ENCODE measurements at regions not wholly inside any gene's neighbourhood (a gene's known extent, or its start where the extent isn't known, plus 50 kb on each side); places are given as distances from the start of the nearest gene placed in this dataset.

DNA sequence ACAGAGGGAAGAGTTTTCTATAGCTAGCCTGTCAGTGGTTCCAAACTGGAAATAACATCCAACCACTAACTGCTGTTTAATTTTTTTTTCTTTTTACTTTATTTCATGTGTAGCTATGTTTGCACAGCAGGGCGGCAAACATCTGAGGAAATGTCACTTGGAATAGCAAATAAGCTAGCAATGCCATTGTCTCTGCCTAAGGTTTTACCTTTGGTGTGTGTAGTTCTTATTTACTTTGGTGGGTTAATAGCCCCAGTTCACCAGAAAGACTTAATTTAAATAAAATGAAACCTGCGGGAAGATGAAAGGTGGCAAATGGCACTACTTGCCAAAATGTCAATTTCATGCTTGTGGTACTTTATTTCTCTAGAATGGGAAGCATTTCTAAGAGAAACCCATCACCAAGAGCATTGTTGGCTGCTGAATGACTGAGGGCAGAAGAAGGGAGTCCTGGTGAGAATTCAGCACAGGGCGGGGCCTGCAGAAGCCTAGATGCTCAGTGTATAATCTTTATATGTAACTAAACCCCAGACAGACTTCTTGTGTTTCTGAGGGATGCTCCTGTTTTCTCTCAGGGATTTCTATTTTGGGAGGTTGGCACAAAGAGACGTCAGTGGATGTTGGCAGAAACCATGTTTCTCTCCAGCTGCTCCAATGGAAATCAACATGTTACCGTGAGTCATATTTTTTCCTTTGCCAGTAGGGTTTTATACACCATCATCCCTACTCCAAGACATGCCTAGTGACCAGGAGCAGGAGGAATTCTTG is 300.4 kb upstream of the NT5C1B start:
- DNase-seq: no peak

DNA sequence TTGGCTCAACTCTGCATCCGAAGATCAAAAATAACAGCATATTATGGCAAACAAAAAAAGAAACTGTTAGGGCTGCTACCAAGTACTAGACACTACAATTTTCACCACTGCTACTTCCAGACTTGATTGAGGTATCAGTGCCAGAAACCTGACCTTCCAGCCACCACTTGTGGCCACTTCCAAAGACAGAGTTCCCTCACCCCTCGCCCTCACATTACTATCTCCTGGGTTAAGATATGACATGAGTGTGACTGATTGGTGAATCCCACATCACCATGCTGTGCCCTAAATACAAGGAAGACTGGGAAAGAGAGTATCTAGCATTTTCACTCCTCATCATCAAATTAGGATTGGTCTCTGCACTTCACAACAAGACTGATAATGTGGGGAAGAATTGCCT is 296.1 kb upstream of the NT5C1B start:
- DNase-seq: no peak

DNA sequence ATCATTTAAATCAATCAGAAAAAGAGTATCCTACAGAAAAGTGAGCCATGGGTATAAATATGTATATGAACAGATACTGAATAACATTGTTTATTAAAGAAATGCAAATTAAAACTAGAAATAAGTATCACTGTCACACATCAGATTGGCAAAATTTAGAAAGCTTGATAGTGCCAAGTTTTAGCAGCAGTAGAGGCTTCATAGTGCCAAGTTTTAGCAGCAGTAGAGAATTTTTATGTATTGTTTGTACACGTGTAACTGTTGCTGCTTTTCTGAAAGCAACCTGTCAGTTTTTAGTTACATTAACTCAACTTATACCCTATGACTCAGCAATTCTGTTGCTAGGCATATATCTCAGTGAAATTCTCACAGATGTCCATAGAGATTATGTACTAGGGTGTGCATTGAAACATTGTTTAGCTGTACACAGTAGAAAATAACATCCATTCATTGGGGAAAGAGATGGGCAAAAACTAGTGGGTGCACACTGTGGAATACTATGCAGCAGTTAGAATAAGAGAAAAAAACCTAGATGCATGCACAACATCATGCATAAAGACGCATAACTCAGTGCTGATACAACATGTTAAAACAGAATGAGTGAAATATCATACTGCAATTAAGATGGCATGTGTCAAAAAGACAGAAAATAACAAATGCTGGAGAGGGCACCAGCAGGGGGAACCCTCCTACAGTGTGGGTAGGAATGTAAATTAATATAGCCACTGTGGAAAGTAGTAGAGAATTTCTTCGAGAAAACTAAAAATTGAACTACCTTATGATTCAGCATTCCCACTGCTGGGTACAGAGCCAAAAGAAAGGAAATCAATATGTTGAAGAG is 294.5 kb upstream of the NT5C1B start:
- no peak for DNase-seq

DNA sequence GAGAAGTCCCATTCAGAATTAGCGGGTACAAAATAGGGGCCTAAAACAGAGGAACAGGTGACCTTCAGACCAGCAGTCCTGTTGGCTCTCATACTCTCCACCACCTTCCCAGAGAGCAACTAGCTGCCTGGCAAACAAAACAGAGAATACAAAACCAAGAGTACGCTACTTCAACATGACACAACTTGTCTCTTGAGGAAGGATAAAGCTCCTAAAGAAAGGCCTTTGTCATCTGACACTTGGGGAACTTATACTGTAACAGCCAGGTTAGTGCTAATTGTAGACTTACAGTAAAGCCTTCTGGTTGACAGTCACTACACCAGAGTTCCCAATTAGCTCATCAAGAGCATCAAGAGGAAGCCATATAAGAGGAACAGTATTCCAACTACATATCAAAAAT is 282.1 kb upstream of the NT5C1B start:
- no peak for DNase-seq

DNA sequence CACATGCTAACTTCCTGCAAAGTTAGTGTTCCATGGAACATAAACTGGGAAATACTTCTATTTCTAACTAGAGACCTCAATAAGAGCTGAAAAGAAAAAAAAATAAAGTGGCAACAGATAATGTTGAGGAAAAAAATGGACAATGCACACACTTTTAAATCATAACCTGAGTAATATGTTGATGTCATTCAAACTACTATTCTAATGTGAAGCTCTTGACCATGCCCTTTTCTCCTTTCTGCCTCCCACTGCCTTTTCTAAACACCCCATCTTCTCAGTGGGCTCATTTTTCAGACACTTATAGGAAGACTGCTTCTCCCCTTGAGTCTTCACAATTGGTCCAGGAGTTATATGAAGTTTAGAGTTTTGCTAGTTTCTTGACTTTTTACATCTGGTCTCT is 280.9 kb upstream of the NT5C1B start:
- DNase-seq: no peak

DNA sequence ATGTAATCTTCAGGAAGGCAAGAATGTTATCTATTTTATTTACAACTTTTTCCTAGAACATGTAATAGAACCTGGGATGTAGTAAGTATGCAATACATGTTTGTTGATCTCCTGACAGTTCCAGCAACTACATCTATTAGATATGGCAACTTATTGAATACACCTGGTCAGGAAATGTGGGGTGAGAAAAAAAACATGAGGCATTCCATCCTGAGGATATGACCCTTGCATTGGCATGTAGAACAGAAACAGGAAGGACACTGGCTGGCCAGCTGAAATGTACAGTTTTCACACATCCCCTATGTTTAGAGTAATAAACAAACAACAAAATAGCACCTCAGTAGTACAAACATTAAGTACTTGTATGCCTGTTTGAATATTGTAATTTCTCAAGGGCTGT is 272.6 kb upstream of the NT5C1B start:
- DNase-seq: no peak

DNA sequence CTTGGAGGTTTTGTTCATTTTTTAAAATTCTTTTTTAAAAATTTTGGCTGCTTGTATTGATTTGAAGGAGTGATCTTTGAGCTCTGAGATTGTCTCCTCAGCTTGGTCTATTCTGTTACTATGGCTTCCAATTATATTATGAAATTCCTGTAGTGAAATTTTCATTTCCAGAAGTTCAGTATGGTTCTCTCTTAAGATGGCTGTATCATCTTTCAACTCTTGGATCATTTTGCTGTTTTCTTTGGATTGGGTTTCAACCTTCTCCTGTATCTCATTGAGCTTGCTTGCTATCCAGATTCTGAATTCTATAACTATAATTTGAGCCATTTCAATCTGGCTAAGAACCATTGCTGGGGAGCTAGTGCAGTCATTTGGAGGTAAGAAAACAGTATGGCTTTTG is 270.8 kb upstream of the NT5C1B start:
- no peak for DNase-seq

DNA sequence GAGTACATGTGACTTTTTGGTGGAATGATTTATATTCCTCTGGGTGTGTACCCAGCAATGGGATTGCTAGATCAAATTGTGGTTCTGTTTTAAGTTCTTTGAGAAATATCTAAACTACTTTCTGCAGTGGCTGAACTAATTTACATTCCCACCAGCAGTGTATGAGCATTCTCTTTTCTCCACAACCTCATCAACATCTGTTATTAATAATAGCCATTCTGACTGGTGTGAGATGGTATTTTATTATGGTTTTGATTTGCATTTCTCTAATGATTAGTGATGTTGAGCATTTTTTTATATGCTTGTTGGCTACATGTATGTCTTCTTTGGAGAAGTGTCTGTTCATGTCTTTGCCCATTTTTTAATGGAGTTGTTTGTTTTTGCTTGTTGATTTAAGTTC is 267.4 kb upstream of the NT5C1B start:
- DNase-seq: no peak

DNA sequence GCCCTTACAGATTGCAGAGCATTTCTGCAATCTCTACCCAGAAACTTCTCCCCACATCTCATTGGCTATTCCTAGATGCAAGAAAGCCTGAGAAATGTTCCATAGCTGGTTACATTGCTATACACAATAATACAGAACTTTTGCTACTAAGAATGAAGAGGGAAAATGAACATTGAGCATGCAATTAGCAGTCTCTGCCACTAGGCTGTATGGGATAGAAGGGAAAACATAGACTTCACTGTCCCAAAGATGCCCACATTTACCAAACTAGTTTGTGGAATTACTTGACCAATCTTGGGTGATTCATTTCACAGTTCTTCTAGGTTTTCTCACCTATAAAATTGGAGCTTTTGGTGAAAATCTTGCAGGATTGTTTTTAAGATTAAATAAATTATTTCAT is 265.7 kb upstream of the NT5C1B start:
- DNase-seq: no peak

DNA sequence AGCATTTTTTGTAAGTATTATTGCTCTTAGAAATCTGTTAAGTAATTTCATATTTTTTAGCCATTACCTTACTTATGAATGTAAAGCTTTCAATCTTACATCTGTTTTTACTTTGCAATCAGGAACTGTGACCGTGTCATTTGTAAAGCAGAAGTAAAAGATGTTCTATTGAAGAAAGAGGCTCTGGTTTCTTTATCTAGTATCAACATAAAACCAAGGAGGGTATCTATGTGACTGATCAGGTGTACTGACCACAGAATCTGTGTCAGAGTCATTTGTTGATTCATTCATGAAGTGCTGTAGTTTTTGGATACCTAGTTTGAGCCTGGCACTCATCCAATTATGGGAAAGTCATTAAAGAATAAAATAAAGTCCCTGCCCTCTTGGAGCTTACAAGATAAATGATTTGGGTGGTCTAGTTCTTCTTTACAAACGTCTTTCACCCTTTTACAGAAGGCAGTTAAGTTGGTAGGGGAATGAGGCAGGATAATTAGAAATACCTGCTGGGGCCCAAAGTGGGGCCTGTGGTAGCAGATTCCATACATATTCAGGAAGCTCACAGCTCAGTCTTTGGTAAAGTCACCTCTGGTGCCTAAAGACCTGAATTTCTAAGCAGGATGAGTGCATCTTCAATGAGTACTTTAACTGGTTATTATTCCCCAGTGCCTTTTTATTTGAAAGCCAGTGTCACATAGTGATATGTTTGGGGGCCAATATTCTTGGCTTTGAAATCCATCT is 260.6 kb upstream of the NT5C1B start:
- DNase-seq: no peak

DNA sequence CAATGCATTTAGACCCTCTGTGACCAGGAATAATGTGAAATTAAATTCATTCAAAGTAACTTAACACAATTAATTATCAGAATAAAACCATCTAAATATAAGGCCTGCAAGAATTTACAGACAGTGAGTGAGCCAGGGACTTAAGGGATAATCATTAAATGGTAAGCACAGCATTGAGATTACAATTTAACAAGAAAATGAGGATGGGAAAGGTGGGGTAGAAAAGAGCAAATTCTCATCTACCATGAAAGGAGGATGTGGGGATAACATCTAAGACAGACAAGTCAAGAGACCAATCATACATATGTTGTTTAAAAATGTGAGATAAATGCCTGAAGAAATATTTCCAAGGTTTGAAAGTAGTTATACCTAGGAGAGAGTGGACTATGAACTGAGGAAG is 259.3 kb upstream of the NT5C1B start:
- no peak for DNase-seq

DNA sequence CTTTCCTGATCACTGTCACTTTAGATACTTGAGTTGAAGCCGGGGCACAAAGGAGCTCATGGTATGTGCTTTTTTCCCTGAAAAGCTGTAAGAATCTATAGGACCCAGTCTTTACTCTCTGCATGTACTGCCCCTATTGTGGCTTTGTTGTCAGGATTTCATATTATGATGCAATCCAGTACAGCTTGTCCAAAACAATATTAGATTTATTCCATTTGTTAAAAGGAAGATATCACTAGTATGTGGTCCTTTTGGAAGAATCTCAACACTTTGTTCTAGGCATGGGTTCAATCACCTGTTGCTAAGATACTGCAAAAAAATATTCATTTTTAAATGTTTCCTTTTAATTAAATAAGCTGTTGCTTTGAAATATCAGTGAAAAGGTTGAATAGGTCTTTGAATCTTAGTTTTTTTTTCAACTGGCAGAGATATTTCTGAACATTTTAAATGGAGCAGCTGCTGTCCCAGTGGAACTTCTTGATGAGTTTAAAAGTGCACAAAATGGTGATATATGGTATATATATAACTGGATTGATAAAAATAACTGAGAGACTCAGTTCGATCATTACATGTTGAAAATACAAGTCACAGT is 256.6 kb upstream of the NT5C1B start:
- peak; percentile 46 to 47 for DNase-seq

DNA sequence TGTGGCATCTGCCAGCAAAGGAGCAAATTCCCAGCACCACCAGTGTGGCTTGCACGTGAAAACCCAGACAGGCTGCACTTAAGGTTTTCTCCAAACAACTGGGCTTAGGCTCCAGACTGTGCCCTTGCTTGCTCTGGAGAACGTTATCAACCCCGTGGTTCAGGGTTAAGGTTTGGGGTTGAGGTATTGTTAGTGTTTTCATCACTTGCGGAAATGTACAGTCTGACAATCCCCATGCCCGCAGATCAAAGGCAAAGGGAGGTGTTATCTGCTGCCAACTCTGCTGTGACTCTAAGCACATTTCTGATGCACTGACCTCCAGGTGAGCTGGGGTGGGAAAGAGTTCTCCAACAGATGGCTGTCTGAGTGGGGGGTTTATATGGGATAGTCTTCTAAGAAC is 253.5 kb upstream of the NT5C1B start:
- no peak for DNase-seq

DNA sequence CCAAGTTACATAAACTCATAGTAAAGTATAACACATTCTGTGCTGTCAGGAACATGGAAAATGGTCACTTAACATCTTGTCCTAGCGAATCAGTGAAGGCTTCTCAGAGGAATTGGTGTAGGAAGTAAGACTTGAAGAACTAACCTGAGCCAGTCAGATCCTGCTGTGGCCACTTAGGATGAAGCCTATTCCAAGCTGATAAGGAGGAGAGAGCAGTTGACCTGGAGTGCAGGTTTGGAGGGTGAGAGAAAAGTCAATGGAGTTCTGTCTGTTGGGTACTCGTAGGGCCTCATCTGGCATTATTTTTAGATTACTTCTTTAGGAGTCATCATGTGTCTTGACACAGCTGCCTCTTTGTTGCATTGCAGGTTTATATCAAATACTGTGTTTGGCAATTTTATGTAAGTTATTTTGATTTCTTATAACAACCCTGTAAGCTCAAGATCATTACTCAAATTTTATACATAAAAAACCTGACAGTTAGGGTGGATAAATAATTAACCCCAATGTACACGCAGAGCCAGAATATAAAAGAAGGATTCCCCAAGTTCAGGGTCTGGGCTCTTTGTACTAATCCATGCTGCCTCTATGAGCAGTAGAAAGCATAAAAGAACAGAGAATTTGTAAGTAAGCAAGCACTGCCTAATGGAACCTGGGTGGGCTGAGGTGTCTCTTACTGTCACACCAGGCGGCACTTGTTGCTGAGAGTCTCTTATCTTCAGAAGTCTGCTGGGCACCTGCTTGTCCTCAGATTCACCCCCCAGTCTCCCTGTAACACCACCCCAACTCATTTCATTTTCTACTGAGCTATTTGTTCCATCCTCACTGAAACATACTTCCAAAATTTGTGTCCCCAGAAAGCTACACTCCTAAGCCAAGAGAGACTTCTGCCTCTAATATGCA is 252.1 kb upstream of the NT5C1B start:
- no peak for DNase-seq

DNA sequence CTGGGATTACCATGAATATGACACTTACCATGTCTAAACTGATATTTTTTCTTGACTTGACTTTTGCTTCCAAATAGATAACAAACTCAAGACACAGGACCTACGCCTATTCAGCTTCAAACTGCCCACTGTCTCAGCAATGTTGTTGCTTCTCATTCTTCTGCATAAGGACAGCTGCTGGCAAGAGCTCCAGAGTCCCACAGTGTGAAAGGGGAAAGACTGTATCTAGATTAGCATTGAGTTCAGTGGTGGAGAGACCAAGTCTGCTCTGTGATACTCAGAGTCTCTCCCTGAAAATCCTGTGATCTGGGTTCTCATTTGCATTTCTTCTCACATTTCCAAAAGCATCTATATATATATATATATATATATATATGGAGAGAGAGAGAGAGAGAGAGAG is 247.9 kb upstream of the NT5C1B start:
- DNase-seq: no peak

DNA sequence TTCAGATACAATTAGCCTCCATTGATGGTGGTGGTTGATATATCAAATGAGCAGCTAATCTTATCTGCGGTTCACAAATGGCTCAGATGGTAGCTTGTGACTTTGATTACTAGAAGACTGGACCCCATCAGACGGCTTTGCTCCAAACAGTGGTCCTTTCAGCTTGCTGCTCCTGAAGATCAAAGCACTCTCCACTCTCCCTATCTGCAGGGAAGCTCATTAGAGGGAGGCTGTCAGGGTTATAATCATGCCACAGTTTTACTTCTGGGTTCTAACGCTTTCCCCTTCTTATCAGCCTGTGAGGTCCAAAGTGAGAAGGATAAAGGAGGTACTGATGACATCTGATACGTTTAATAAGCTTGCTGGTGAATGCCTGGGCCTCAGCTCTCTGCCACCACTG is 247.1 kb upstream of the NT5C1B start:
- DNase-seq: no peak

DNA sequence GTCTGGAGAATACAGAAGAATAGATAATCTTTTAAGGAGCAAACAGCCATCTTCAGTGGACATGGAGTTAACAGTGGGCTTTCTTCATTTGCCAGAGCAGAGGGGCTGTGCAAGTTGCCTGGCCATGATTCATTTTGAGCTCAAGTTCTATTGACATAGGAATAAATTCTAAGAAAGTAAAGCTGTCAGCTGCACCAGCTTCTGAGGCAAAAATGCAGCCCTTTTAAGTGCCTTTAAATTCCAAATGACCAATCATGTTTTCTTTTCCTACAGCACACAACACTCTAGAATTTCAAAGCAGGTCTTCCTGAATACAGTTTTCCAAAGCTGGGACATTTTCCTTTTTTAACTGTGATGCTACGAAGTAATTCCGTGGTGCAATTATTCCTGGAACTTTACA is 246.4 kb upstream of the NT5C1B start:
- no peak for DNase-seq

DNA sequence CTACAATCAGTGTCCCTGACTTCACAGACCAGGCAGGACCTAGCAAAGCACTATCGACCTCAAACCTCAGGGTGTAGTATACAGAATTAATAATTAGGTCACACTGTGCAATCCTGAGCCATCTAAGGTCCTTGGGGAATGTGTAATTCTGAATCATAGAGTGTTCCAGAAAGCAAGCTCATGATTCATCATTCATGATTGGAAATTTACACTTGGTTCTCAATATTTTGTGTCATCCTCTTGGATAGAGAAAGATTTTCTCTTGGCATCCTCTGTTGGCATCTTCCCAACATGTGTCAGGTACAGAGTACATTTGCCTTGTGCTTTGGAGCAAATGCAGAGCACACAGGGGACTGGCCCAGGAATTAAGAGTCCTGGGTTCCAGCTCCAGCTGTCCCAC is 245.0 kb upstream of the NT5C1B start:
- DNase-seq: no peak

DNA sequence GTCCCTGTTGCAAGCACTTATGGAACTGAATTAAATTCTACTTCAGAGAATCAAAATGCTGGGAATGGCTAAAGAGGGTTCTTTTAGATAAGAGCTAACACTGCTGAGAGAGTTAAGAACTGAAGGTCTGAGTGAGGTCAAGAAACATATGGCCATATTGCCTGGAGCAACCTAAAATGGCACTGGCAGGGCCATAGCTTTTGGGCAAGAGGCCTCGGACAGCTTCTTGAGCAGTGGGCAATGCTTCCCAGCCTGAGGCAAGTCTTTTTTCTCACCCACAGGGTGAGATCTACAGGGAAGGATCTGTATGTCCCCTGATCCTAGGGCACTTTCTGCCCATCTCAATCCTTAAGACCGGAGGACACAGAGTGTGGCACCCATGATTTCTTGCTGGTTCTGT is 244.6 kb upstream of the NT5C1B start:
- no peak for DNase-seq

DNA sequence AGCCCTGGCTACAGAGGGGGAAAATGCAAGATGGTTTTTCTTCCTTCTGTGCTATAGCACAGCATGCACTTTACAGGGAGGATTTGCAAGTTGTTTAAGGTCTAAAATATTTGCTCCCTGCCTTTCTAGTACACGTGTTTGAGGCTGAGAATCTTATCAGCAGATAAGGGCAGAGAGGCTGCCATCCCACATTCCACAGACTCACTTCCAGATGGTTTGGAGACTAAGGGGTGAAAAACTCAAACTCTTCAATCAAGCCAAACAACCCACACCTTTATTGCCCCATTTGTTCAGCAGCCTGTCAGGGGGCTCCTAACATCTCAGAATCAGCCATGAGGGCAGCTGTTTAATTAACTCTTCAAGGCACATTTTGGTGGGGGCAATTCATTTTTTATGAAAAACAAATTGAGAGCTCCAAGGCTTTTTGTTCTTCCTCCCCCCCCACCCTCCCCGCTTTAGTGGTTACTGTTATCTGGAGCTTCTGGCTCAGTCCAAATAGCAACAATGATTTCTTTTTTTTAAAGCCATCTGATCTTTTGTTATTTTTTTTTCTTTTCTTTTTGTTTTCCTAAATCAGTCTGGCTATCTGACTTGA is 242.6 kb upstream of the NT5C1B start:
- DNase-seq: no peak

DNA sequence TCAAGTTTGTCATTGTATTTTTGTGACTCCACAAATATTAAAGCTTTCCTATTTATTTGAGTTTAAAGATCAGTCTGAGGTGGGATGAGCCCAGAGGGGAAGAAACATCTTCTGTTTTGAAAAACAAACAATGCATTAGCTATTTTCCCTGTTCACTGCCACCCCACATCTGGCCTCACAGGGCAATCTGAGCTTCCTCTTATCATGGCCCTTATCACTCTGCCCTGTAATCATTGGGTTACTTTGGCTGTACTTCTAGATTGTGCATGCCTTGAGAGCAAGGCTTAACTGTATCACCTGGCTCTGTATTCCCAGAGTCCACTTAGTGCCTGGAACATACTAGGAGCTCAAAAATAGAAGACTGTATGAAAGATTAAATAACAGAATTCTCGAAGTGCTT is 241.6 kb upstream of the NT5C1B start:
- DNase-seq: no peak

Data from right lung (tissue), 2 donors.